ENCODE measurements at regions not wholly inside any gene's neighbourhood (a gene's known extent, or its start where the extent isn't known, plus 50 kb on each side); places are given as distances from the start of the nearest gene placed in this dataset.

DNA sequence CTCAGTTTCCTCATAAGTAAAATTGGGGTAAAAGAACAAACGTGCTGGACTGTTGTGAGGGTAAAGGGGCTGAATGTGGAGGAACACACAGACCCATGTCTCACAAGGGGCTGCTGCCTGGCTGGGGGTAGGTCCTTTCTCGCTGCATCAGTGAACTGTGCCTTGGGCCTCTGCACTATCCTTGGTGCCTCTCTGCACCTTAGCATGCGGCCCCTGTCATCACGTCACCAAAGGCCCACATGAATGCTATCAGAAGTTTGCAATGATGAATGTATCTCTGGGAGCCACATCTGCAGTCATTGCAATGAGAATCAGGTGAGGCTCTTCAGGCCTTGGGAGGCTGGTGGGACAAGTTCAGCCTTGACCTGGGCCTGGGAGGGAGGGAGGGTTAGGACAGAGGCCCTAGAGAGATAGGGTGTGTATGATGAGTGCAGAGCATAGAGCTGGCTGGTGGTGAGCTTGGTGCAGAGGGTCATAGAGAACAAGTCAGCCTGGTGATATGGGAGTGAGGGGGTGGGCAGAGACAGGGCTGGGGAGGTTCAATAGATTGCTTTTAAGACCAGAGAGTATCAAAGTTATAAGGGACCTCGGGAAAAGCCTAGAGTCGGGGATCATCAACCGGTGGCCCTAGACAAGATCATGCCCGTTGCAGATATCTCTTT, 308.4 kb downstream of the RPS24 start:
- TF ChIP-seq, protein P1, sequence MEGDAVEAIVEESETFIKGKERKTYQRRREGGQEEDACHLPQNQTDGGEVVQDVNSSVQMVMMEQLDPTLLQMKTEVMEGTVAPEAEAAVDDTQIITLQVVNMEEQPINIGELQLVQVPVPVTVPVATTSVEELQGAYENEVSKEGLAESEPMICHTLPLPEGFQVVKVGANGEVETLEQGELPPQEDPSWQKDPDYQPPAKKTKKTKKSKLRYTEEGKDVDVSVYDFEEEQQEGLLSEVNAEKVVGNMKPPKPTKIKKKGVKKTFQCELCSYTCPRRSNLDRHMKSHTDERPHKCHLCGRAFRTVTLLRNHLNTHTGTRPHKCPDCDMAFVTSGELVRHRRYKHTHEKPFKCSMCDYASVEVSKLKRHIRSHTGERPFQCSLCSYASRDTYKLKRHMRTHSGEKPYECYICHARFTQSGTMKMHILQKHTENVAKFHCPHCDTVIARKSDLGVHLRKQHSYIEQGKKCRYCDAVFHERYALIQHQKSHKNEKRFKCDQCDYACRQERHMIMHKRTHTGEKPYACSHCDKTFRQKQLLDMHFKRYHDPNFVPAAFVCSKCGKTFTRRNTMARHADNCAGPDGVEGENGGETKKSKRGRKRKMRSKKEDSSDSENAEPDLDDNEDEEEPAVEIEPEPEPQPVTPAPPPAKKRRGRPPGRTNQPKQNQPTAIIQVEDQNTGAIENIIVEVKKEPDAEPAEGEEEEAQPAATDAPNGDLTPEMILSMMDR (IDR thresholded peaks at IDR 0.05 in 4 of 5, conservative IDR thresholded peaks at IDR 0.05 in 1 of 5) = no peak
- TF ChIP-seq POLR2A (IDR thresholded peaks at IDR 0.05) = no peak

All from gastrocnemius medialis (tissue), 4 donors.